Colonic mucosa (tissue), 4 donors: ENCODE measurements at regions not wholly inside any gene's neighbourhood (a gene's known extent, or its start where the extent isn't known, plus 50 kb on each side); places are given as distances from the start of the nearest gene placed in this dataset.
"Not testable (repeated sequence)": the region's sequence is repeated elsewhere in the genome, so short reads cannot be mapped to it uniquely, and the experiment has no call there.

Source experiments
- DNase-seq: peaks from one replicate; pipeline ENCODE4 v3.0.0-alpha.2; 2020
- H3K27ac ChIP-seq: fragments of 200-600 bp; one replicate; pipeline ENCODE4 v1.8.0; 2021
- H3K27me3 ChIP-seq: fragments of 200-600 bp; one replicate; pipeline ENCODE4 v1.8.0; 2021
- H3K36me3 ChIP-seq: fragments of 200-600 bp; one replicate; pipeline ENCODE4 v1.8.0; 2021
- H3K4me1 ChIP-seq: fragments of 200-600 bp; one replicate; pipeline ENCODE4 v1.8.0; 2021; ENCODE audit warnings: mild to moderate bottlenecking
- H3K4me3 ChIP-seq: fragments of 200-600 bp; one replicate; pipeline ENCODE4 v1.8.0; 2021
- H3K9ac ChIP-seq, 2 donors: one replicate each; pipeline ENCODE4 v1.7.0; 2013; ENCODE audit warnings: control low read depth in 2 of 2, low read depth in 2 of 2, low read length in 2 of 2
- H3K9me3 ChIP-seq: fragments of 200-600 bp; one replicate; pipeline ENCODE4 v1.8.0; 2021
- intact Hi-C: fragments of 100-400 bp; cut with DNase I; formaldehyde crosslinking; loops from one replicate; pipeline ENCODE4 v1.14.1; 2022
- TF ChIP-seq, protein P1 (sequence below): fragments of 200-600 bp; IDR thresholded peaks from one replicate; pipeline ENCODE4 v1.8.0; 2022; ENCODE audit warnings: antibody characterized with exemption, mild to moderate bottlenecking
- donor health status: healthy.
- donor health status: DM: no; HTN: no; CAD: no.
- donor health status: DM: no; HTN: no; CAD: no.

DNA sequence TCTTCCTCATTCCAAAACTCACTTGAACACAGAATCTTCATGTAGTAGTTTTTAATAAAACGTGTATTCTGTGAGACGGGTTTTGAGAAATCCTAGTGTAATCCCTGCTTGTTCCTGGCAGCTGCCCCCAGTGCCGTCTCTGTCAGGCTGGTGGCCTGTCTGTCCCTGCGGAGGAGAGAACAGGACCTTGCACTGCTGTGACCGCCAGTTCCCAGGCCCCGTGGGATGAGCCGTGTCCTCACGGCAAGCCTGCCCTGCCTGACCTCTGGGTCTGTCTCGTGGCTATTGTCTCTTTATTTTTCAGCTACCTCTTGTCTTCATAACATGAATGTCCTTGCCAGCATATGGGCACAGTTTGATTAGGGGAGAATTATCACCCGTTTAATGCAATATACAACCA lies 535.5 kb upstream of the B3GAT1 start:
- H3K36me3 ChIP-seq, result no peaks in the 10 kb centered on the region
- no peaks in the 10 kb centered on the region for H3K27me3 ChIP-seq
- no peak for DNase-seq
- no peaks in the 10 kb centered on the region for H3K4me1 ChIP-seq
- no peaks in the 10 kb centered on the region for H3K9me3 ChIP-seq
- no peak overlapping the region for H3K9ac ChIP-seq
- intact Hi-C loops, result no loop called here
- H3K4me3 ChIP-seq, result no peak overlapping the region
- TF ChIP-seq, protein P1, sequence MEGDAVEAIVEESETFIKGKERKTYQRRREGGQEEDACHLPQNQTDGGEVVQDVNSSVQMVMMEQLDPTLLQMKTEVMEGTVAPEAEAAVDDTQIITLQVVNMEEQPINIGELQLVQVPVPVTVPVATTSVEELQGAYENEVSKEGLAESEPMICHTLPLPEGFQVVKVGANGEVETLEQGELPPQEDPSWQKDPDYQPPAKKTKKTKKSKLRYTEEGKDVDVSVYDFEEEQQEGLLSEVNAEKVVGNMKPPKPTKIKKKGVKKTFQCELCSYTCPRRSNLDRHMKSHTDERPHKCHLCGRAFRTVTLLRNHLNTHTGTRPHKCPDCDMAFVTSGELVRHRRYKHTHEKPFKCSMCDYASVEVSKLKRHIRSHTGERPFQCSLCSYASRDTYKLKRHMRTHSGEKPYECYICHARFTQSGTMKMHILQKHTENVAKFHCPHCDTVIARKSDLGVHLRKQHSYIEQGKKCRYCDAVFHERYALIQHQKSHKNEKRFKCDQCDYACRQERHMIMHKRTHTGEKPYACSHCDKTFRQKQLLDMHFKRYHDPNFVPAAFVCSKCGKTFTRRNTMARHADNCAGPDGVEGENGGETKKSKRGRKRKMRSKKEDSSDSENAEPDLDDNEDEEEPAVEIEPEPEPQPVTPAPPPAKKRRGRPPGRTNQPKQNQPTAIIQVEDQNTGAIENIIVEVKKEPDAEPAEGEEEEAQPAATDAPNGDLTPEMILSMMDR, result no peak
- no peak overlapping the region for H3K27ac ChIP-seq

DNA sequence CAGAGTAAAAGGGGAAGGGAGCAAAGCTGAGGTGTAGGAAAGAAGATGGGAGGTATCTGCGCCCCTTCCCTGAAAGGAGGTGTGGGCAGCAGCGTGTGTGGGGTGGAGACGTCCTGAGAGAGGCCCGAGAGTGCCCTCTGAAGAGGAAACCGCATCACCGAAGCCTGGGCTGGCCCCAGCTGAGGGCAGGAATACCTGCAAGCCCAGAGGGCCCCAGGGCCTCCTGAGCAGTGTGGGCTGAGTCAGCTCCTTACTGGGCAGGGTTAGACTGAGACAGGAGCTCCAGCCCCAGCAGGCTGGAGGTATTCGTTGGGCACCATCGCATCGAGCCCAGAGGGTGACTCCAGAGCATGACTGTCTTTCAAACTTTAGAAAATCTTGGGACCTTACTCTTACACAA lies 534.0 kb upstream of the B3GAT1 start:
- DNase-seq, result no peak
- H3K27me3 ChIP-seq, result no peaks in the 10 kb centered on the region
- H3K36me3 ChIP-seq, result no peaks in the 10 kb centered on the region
- H3K9ac ChIP-seq, result no peak overlapping the region
- H3K4me3 ChIP-seq, result no peak overlapping the region
- no peaks in the 10 kb centered on the region for H3K4me1 ChIP-seq
- intact Hi-C loops, result no loop called here
- TF ChIP-seq, protein P1, result no peak
- H3K27ac ChIP-seq, result no peak overlapping the region
- no peaks in the 10 kb centered on the region for H3K9me3 ChIP-seq

GRCh38 chr11:134944986-134945385 lies 532.9 kb upstream of the B3GAT1 start:
- Histone ChIP-seq H3K9me3 (no peaks in the 10 kb centered on the region), H3K36me3 (no peaks in the 10 kb centered on the region), H3K27me3 (no peaks in the 10 kb centered on the region), H3K4me3 (no peak overlapping the region), H3K9ac (no peak overlapping the region), H3K4me1 (no peaks in the 10 kb centered on the region), H3K27ac (no peak overlapping the region)
- TF ChIP-seq, protein P1, result no peak
- DNase-seq, result no peak
- intact Hi-C loops, result no loop called here

- no peaks in the 10 kb centered on the region for H3K27me3 ChIP-seq
- H3K27ac ChIP-seq, result no peak overlapping the region
- no peaks in the 10 kb centered on the region for H3K9me3 ChIP-seq
- TF ChIP-seq, protein P1, result no peak
- no peak overlapping the region for H3K9ac ChIP-seq
- no peak for DNase-seq
- H3K36me3 ChIP-seq, result no peaks in the 10 kb centered on the region
- no peak overlapping the region for H3K4me3 ChIP-seq
- no peaks in the 10 kb centered on the region for H3K4me1 ChIP-seq
- intact Hi-C loops, result no loop called here
Observed at GRCh38 chr11:134944131-134944530, 532.1 kb upstream of the B3GAT1 start.

- TF ChIP-seq, protein P1, result no peak
- H3K9me3 ChIP-seq, result no peaks in the 10 kb centered on the region
Observed at GRCh38 chr11:134943544-134943943, 531.5 kb upstream of the B3GAT1 start.

GRCh38 chr11:134942681-134943080 lies 530.6 kb upstream of the B3GAT1 start:
- intact Hi-C loops, result no loop called here
- Histone ChIP-seq H3K4me3 (no peak overlapping the region), H3K27me3 (no peaks in the 10 kb centered on the region)

More at GRCh38 chr11:134943544-134943943, 531.5 kb upstream of the B3GAT1 start:
- Histone ChIP-seq H3K4me1 (no peaks in the 10 kb centered on the region), H3K27ac (no peak overlapping the region), H3K36me3 (no peaks in the 10 kb centered on the region), H3K9ac (no peak overlapping the region), H3K4me3 (no peak overlapping the region), H3K27me3 (no peaks in the 10 kb centered on the region)
- intact Hi-C loops, result no loop called here
- no peak for DNase-seq

DNA sequence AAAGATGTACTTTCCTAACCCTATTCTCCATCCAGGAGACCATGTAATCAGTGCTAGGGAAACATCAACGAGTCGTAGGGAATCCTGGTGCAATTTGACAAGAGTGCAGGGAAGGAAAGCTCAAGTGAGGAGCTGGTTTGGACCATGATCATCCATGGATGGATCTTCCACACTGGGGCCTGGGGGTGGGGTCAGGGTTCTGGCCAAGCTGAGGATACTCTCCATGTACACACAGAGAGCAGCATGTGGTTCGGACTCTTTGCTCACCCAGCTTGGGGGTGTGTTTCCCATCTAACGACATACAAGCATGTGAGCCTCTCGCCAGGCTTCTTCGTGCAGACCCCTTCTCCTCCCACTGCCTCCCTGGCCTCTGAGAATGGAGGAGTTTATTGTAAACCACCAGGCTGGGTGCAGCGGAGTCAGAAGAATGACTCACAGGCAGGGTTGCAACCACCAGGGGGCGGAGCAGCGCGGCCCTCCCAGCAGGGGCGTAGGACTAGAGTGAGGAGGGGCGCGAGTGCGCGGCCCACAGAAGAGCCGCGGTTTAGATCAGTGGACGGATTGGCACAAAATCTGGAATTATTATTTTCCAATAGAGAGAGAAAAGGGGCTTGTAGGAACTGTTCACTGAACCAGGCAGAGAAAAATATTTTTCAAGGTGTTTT lies 530.0 kb upstream of the B3GAT1 start:
- H3K4me3 ChIP-seq, intact Hi-C loops, H3K27me3 ChIP-seq, H3K9me3 ChIP-seq, DNase-seq, H3K4me1 ChIP-seq, H3K9ac ChIP-seq, H3K36me3 ChIP-seq, H3K27ac ChIP-seq: not testable (repeated sequence)

More at GRCh38 chr11:134942681-134943080, 530.6 kb upstream of the B3GAT1 start:
- DNase-seq, result no peak
- Histone ChIP-seq H3K9ac (no peak overlapping the region), H3K27ac (no peak overlapping the region), H3K36me3 (no peaks in the 10 kb centered on the region), H3K4me1 (no peaks in the 10 kb centered on the region), H3K9me3 (no peaks in the 10 kb centered on the region)
- TF ChIP-seq, protein P1, result no peak
